GM19397 (cell line): ENCODE measurements at regions not wholly inside any gene's neighbourhood (a gene's known extent, or its start where the extent isn't known, plus 50 kb on each side); places are given as distances from the start of the nearest gene placed in this dataset.

Source experiments
- ATAC-seq: cut with Tn5 transposase; IDR thresholded peaks from one replicate; pipeline ENCODE4 v1.9.1; 2021; ENCODE audit warnings: mild to moderate bottlenecking, moderate library complexity; ENCODE audit not compliant: unreplicated experiment

DNA sequence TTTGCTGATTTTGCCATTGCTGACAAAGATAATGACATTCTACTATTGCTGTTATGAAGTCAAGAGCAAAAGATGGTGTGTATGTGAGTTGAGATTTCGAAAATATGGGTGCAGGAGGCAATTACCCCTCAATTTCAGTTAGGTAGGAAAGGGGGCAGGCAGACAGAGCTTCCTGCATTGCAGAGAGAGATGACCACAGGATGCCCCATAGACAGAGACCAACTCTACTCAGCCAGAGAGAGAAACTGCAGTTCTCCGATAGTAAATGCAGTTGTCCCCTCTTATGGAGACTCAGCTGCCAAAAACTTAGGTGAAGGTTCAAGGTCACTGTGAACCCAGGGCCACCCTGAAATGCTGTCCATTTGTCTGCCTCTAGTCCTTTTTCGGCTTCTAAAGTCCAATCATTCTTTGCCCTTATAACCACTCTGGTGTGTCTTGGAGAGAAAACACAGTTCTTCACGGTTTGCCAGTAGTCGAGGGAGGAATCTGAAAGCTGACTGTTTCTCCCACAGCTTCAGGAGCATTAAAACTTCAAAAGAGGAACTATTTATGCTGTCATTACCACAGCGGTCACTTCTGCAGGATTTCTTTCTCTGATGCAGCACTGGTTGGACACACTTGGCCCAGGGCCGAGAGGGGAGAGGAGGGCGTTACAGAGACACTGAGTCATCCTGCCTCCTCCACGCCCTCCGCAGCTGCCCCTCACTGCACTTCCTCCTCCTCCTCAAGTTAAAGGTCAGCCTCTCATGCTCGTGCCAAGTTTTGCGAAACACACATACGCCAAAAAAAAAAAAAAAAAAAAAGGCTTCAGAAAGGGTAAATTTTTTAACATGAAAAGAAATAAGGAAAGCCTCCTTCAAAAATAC is 264.3 kb downstream of the FOXO1 start:
- peak; percentile 88 for ATAC-seq

DNA sequence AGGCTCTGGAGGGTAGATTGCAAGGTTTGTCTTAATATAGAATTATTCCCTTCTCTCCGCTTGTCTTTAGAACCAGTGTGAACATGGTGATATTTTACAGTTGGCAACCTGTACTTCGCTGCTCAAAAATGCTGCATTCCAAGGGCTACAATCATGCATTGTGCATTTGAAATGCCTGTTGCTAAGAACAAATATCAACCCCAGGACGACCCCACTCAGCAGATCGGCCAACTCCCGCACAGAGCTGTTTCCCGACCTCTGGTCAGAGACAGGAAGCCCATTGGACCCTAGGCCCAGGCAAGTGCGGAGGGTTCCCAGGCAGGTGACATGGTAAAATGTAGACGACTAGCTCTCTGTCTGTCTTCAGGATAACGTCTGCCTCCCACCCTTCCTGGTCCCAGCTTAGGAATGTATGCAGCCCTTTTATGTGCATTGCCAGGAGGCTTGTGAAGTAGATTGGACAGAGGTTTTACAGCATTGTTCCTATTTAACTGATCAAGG is 263.5 kb downstream of the FOXO1 start:
- ATAC-seq: no peak

DNA sequence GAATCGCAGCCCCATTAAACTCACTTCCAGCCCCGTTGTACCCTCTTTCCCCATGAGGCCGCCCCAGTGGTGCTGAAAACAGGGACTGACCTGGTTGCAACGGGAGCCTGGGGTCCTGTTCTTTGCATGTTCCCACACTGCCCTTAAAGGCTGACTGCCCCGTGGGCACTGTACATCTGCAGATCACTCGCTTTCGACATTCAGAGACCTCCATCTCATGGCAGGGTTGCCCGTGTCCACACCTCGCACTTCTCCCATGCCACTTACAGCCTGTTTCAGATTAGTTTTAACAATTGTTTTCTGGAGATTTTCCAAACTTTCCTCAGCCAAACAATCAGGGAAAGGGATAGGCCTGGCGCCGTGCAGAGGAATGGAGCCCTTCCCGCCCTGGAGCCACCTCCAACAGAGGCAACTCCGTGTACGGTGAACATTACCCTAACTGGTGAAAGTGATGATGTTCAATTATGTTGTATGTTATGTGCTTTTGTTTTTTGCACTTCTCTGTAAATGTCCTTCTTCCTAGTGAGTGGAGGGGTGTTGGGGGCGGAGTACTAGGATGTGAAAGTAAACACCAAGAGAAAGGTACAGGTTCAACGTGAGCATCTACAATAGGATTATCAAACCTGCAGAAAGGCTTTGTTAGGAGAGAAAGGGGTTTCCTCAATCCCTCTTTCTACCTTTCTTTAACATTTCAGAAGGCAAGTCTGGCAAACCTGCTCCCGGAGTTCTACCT is 262.8 kb downstream of the FOXO1 start:
- ATAC-seq: no peak

DNA sequence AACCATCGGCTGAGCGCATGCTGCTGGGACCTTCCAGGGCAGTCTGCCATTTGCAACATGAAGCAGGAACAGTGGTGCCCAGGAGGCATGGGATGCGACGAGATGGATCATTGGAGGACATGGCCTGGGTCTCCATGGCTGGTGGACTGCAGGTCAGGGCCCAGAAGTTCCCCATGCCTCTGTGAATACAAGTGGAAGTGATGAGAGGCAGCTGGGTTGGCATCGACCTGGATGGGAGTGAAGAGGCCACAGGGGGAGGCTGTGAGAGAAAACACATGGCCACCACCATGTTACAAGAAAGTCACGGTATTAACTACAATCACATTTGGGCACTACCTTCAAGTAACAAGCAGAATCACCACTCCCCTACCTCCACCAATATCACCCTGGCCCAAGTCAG is 262.0 kb downstream of the FOXO1 start:
- no peak for ATAC-seq

DNA sequence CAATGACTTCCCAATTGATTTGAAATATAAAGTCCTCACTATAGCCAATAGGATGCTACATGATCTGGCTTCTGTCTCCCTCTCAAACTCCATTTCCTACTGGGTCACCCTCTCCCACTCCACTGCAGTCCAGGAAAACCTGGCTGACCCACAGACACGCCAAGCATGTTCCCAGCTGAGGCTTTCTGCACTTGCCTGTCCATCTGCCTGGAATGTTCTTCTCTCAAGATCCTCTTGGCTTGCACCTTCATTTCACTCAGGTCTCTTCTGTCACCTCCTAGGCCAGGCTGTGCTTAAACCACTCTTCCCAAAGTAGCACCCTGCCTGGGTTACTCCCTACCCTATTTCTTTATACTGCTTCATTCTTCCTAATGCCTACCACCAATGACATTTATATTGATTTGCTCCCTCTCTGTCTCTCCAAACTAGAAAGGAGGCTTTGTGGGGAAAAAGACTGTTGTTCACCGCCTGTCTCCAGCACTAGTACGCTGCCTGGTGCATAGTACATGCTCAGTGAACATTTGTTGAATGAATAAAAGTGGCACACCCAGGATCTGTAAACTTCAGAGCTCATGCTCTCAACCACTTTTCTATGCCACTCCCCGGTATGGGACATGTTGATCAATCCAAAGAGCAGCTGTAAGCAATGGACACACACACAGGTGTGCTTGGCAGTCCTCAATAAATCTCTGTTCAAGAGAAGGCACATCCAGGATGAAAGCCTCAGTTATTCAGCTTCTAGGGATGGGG is 261.3 kb downstream of the FOXO1 start:
- no peak for ATAC-seq

DNA sequence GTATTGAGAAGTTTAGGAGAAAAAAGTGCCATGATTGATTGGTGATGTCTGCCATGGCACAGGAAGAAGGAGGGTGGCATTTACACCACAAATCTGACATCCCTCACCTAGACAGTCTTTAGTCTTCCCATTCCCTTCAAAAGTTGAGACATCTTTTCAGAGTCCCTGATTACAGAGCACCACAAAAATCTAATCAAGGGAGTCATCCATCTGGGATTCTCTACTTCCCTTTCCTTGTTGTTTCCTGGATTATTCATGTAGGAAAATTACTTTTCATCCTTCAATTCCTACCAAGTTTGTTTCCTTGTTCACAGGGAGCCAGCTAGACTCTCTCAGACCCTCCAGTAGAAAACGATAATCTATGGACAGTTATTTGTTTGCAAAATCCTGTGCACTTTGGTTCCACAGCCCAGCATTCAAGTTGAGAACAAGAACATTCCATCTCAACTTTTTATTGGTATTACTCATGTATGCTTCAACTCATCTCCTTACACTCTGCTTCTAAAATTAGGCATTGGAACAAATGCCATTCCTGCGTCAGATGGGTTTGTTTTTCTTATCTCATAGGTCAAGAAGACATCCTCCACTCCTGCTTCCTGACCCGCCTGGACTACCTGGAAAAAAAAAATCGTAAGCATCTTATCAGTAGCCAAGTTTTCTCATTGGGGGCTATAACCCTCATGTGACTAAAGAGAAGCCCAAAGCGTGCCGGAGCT is 259.9 kb downstream of the FOXO1 start:
- ATAC-seq: no peak

DNA sequence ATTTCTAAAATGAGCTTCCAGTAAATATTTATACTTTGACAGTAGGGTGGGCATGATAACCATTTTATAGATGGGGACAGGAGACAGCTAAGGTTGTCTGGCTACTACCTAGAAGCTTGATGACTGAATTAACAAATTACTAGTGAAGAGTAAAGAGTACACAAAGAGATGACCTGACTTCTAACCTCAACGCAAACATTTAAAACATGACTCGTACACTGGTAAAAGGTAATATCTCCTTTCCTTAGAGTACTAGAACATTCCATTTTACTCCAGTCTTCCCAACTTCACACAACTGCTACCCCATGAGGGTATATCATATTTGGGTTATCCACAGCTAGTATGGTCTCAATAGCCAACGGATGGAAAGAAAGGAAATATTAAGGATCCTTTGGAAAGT is 258.9 kb downstream of the FOXO1 start:
- ATAC-seq: no peak

DNA sequence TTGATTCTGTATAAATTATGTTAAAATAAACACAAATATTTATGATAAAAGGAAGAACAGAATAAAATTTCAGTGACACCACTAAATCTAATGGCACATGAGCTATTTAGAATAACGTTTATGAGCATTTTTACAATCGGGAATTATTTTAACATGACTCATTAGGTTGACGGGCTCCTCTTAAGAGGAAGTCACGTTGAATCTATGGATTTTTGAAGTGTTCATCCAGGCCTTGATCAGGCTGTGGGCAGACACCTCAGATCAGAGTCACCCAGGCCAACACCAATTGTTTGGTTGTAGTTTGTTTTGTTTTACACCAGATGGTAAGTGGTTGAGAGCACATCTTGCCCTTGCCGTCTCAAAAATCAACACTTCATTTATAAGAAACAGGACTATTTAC is 257.8 kb downstream of the FOXO1 start:
- ATAC-seq: no peak

DNA sequence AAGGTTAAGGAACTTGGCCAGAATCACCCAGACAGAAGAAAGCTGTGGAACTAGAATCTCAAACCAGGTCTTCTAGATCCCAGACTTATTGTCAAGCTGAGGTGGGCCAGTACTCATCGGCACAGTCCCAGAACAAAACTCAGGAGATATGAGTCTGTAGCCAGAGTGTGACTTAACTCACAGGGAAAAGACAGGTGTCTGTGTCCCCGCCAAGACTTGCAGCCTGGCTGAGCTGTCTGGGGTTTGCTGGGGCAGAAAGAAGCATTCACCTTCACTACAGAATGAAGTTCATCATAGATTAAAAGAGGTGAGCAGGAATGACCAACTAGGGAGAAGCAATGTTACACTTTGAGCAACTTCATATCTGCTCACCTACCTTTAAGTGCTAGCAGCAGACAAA is 257.2 kb downstream of the FOXO1 start:
- ATAC-seq: no peak

DNA sequence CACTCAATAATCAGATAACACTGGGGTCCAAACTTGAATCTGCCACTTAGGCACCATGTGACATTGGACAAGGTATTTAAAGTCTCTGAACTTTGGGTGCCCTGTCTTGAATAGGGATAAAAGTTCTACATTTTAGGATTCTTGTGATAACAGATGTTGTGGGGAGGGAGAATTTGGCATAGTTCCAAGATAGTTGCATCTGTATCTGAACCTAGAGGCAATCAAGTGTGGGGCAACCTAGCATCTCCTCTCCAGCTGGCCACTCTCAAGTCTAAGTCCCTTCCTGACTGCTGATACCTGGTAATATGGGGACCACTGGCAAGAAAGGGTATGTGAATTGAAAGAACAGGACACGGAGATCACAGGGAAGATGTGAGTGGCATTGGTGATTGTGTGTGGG is 256.1 kb downstream of the FOXO1 start:
- no peak for ATAC-seq

DNA sequence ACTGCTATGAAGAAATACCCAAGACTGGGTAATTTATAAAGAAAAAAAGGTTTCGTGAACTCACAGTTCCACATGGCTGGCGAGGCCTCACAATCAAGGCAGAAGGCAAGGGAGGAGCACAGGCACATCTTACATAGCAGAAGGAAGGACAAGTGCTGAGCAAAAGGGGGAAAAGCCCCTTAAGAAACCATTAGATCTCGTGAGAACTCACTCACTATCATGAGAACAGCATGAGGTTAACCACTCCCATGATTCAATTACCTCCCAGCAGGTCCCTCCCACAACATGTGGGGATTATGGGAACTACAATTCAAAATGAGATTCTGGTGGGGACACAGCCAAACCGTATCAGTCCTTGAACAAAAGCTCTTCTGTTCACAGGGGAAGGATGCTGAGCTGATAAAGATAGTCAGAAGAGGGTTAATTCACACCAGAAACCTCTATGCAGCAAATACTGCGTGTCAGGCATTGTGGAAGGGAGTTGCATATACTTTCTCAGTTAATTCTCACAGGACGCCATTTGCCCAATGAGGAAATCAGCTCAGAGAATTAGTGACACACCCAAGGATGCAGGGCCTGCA is 246.2 kb downstream of the FOXO1 start:
- no peak for ATAC-seq

DNA sequence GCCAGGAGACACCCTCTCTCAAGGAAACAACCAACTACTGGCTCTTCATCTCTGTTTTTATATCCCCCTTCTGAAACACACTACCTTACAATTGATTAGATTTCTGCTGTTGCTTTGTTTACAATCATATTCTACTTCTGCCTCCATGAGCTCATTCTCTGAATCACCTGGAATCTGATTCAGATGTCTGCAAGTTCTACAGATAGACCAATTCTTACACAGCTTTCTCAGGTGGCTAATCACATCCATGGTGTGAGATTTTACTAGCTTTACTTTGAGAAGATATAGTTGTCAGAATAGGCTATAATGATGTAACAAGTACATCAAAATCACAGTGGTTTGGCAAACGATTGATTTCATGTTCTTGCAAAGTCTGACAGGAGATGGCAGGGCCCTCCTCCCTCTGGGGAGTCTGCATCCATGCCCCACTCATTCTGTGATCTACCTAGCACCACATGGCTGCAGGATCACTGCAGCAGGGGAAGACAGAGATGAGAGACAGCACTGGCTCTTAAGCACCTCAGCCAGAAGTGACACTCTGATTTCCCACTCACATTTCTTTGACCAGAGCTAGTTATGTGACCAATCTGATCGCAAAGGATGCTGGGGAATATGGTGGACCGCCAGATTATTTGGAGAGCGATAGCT is 243.7 kb downstream of the FOXO1 start:
- ATAC-seq: no peak

DNA sequence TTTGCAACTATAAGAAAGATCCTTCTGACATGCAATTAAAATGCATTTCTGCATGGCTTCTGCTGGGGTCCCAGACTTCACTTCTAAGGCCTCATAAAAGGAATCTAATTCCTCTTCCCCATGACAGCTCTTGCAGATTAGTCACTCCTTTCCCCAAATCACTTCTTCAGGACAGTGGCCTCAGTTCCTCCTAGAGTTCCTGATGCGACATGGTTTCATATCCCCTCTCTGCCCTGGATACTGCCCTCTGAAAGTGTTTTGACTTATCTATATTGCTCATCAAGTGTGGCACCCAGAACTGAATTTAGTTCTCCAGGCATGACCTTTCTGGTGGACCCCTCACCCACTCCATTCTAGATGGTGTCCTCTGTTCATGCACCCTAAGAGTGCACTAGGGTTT is 238.1 kb downstream of the FOXO1 start:
- ATAC-seq: no peak

DNA sequence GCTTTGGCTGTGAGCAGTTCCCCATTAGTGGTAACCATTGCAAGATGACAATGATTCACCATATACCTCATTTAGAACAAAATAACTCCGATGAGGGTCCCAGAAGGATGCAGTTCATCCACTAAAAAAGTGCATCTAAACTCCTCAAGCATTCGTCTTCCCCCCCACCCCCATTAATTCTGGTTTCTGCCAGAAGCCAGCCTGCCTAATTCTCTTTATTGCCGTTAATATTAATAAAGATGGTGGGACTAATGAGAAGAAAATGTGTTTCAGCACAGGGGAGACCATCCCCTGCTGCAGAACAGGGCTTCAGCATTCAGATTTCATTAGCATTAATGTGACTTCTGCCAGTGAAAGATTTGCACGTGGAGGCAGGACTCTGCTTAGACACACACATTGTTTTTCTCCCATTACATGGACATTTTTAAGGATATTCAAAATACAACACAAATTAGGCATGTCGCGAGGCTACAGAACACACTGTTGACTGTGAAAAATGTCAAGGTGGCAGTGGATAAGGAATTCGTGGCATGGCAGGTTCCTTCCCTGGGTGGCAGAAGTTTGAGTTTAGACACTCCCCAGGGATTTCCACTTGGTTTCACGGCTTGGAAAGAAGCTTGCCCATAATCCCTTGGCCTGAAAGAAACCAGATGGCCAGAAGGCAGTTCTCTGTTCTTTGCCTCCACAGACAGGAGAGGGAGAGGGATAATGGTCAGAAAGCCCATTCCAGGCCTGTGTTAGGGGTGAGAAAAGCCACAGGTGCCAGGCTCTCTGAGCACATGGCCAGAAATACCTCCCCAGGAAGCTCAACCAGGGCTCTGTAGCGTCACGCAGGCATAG is 236.5 kb downstream of the FOXO1 start:
- no peak for ATAC-seq

DNA sequence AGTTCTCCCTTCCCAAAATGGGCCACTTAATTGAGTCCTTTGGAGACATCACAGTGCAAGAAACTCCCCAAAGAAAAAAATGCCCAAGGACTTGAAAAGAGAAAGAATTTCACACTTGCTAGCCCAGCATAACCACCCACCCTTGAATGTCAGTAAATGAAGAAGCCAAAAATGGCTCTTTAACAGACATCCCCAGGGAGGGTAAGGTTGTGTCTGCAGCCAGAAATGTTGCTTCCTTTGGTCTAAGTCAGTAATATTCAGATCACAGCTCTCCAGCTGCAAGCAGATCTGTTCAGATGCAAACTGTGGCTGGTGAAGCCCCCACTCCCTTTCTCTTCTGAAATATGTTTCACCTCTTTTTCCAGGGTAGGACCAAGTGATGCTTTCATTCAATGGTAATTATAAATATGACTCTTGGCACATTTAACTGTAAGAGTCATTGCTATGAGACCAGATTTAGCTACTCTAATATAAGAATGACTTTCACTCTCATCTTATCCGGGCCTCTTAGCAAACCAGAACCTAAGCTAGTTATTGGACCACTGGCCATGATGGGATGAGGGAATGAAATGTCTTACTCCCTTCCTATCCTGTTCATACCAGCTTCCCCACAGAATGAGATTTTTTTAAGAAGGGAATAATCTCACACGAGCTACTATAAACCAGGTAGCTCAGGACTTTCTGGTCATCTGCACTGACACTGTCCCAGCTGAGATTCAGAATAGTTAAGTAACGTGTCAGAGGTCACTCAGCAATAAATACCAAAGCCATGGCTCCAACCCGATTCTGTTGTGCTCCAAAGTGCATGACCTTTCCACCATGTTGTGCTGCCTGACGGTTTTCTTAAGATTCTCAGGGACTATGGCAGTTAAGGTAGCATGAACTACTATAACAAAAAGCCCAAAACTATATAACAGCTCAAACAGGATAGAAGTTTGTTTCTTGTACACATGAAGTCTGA is 234.1 kb downstream of the FOXO1 start:
- peak; percentile 53 for ATAC-seq

DNA sequence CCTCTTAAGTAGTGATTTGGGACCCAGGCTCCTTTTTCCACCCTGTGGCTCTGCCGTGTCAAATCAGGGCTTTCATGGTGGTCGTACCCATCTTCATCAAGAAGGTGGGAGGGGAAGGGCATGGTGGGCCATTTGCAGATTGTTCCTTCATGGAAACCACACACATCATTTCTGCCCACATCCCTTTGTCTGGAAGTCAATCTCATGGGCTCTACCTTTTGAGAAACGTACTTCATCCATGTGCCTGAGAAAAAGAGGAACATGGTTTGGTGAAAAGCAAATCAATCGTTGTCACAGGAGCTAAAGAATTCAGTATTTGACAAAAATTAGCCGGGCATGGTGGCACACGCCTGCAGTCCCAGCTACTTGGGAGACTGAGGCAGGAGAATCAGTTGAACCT is 233.4 kb downstream of the FOXO1 start:
- ATAC-seq: no peak

DNA sequence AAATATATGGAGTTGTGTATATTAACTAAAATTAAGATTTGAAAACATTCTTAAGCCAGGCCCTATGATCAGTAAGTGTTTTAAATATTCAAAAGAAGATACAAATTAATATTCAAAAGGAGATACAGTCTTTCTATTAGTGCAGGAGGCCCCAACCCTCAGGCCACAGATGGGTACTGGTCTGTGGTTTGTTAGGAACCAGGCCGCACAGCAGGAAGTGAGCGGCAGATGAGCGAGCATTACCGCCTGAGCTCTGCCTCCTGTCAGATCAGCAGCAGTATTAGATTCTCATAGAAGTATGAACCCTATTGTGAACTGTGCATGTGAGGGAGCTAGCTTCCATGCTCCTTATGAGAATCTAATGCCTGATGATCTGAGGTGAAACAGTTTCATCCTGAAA is 232.9 kb downstream of the FOXO1 start:
- ATAC-seq: peak; percentile 51
